Naive thymus-derived CD4-positive, alpha-beta T cell (primary cell): ENCODE measurements at regions not wholly inside any gene's neighbourhood (a gene's known extent, or its start where the extent isn't known, plus 50 kb on each side); places are given as distances from the start of the nearest gene placed in this dataset.

ENCODE experiments used
- ATAC-seq: fragments of 150-1000 bp; cut with Tn5 transposase; 2 replicates; pipeline ENCODE4 v1.10.0; 2021; ENCODE audit warnings: mild to moderate bottlenecking, moderate library complexity
- CTCF ChIA-PET: fragments of 350-600 bp; sonication (Branson Sonifier 250); formaldehyde crosslinking; loops from one replicate; lab custom pipeline; 2021; ENCODE audit warnings: antibody characterized with exemption; lab: Charles Lee
- POLR2A ChIA-PET: fragments of 350-600 bp; sonication (Branson Sonifier 250); formaldehyde crosslinking; loops from one replicate; lab custom pipeline; 2021; ENCODE audit warnings: antibody characterized with exemption, inconsistent platforms; lab: Charles Lee
- DNase-seq, 9 donors: peaks; one replicate each; pipeline versions ENCODE4 v3.0.0 to v3.0.0-alpha.2; 2020 to 2022; ENCODE audit warnings: mixed read lengths in 1 of 9
- H3K27ac ChIP-seq: one replicate; pipeline ENCODE4 v1.7.0; 2013; ENCODE audit warnings: mild to moderate bottlenecking, low read depth, low read length, moderate library complexity
- H3K27me3 ChIP-seq, 2 donors: one replicate each; pipeline ENCODE4 v1.7.0; 2013; ENCODE audit warnings: low read length in 2 of 2, mild to moderate bottlenecking in 2 of 2, moderate library complexity in 2 of 2; ENCODE audit not compliant: control insufficient read depth in 2 of 2, insufficient read depth in 2 of 2
- H3K36me3 ChIP-seq, 3 experiments: 1 replicate in 2 of 3; 2 replicates in 1 of 3; pipeline ENCODE4 v1.7.0; 2013; ENCODE audit warnings: low read length in 3 of 3, mild to moderate bottlenecking in 3 of 3, moderate library complexity in 1 of 3; ENCODE audit not compliant: insufficient read depth in 3 of 3, control insufficient read depth in 2 of 3
- H3K4me1 ChIP-seq, 2 donors: one replicate each; pipeline ENCODE4 v1.7.0; 2013; ENCODE audit warnings: low read length in 2 of 2, mild to moderate bottlenecking in 2 of 2, moderate library complexity in 1 of 2; ENCODE audit not compliant: control insufficient read depth in 2 of 2, insufficient read depth in 2 of 2
- H3K4me3 ChIP-seq: 2 replicates; pipeline ENCODE4 v1.7.0; 2013; ENCODE audit warnings: mild to moderate bottlenecking, low read length
- H3K9me3 ChIP-seq, 3 experiments: 1 replicate in 2 of 3; 2 replicates in 1 of 3; pipeline ENCODE4 v1.7.0; 2013; ENCODE audit warnings: low read length in 3 of 3; ENCODE audit not compliant: control insufficient read depth in 2 of 3
- H3K27ac Mint-ChIP-seq, 9 donors: one replicate each; pipeline ENCODE4 v1.8.0; 2020 to 2022; ENCODE audit warnings: mixed read lengths in 9 of 9, mild to moderate bottlenecking in 8 of 9, moderate library complexity in 5 of 9, inconsistent platforms in 2 of 9
- H3K27me3 Mint-ChIP-seq, 5 donors: one replicate each; pipeline ENCODE4 v1.8.0; 2021 to 2022; ENCODE audit warnings: mixed read lengths in 5 of 5, mild to moderate bottlenecking in 1 of 5
- H3K36me3 Mint-ChIP-seq, 5 donors: one replicate each; pipeline ENCODE4 v1.8.0; 2020 to 2022; ENCODE audit warnings: mixed read lengths in 5 of 5, mild to moderate bottlenecking in 3 of 5, inconsistent platforms in 1 of 5
- H3K4me1 Mint-ChIP-seq, 7 donors: one replicate each; pipeline ENCODE4 v1.8.0; 2020 to 2022; ENCODE audit warnings: mixed read lengths in 7 of 7, mild to moderate bottlenecking in 3 of 7, inconsistent platforms in 1 of 7
- H3K4me3 Mint-ChIP-seq, 10 donors: one replicate each; pipeline ENCODE4 v1.8.0; 2020 to 2022; ENCODE audit warnings: mild to moderate bottlenecking in 10 of 10, mixed read lengths in 10 of 10, moderate library complexity in 6 of 10, inconsistent platforms in 2 of 10
- H3K9me3 Mint-ChIP-seq, 11 donors: one replicate each; pipeline ENCODE4 v1.8.0; 2020 to 2022; ENCODE audit warnings: mixed read lengths in 11 of 11, mild to moderate bottlenecking in 4 of 11, inconsistent platforms in 1 of 11, moderate library complexity in 1 of 11
- intact Hi-C, 2 donors: fragments of 100-400 bp; cut with micrococcal nuclease; formaldehyde crosslinking; loops; one replicate each; pipeline ENCODE4 v1.15.1; 2023

- Histone ChIP-seq H3K4me3 (no peak overlapping the region), H3K4me1 (no peaks in the 10 kb centered on the region), H3K36me3 (no peaks in the 10 kb centered on the region), H3K9me3 (no peaks in the 10 kb centered on the region), H3K27me3 (no peaks in the 10 kb centered on the region), H3K27ac (no peak overlapping the region)
- peaks cover 0 to 22% (median 5%) of the 10 kb centered on the region in 11 donors for H3K9me3 Mint-ChIP-seq
- CTCF ChIA-PET, result no interaction called here
- H3K4me1 Mint-ChIP-seq, result no peaks in the 10 kb centered on the region
- DNase-seq (no peak), ATAC-seq (no peak)
- POLR2A ChIA-PET, result no interaction called here
- intact Hi-C loops, result no loop called here
- H3K27ac Mint-ChIP-seq, result no peak overlapping the region
- no peaks in the 10 kb centered on the region for H3K36me3 Mint-ChIP-seq
- H3K27me3 Mint-ChIP-seq, result no peaks in the 10 kb centered on the region
- H3K4me3 Mint-ChIP-seq, result no peak overlapping the region
These were observed 135.4 kb downstream of the HMX1 start for GRCh38 chr4:8736090-8736825.

DNA sequence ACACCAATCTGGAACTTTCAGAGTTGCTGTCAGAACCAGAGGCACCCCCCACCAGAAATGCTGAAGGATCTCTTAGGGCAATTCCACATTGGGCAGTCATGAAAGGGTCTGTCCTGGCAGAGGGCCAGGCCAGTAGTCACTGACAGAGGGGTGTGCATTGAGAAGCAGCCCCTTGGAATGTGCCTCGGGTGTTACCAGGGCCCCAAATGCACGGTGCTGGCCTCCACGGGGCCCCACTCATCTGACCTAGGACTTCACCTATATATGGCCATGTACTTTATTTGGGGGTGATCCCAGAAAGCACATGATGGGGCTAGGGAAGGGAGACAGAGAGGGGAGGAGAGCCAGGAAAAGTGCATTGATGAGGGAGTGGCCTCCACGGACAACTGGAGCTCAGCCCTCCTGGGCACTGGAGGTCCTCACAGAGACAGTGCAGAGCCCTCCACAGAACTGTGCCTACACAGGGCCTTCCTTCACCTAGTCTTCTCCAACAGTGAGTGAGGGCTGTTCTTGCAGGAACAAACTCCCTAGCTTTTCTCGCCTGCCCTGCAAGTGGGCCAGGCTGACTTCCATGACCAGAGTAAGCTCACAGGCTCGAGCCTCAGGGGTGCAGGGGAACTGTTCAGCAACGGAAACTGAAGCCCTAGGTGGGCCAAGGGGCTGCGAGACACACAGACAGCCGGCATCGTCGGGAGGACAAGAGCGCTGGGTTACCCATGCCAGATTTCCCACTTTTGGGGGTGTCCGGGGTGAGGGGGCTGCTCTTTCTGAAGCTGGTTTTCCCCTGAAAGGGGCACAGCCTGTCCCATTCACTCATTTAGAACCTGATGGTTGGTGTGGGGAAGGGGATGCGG, 136.2 kb downstream of the HMX1 start:
- no peak overlapping the region for H3K4me3 ChIP-seq
- H3K36me3 Mint-ChIP-seq, result no peaks in the 10 kb centered on the region
- DNase-seq, result no peak
- ChIA-PET POLR2A (no interaction called here), CTCF (no interaction called here)
- H3K27ac Mint-ChIP-seq, result no peak overlapping the region
- H3K4me1 ChIP-seq, result no peaks in the 10 kb centered on the region
- H3K9me3 Mint-ChIP-seq, result peaks cover 0 to 22% (median 5%) of the 10 kb centered on the region in 11 donors
- intact Hi-C loops, result no loop called here
- H3K27me3 Mint-ChIP-seq, result no peaks in the 10 kb centered on the region
- H3K27me3 ChIP-seq, result no peaks in the 10 kb centered on the region
- H3K4me1 Mint-ChIP-seq, result no peaks in the 10 kb centered on the region
- H3K27ac ChIP-seq, result no peak overlapping the region
- no peaks in the 10 kb centered on the region for H3K36me3 ChIP-seq
- H3K4me3 Mint-ChIP-seq, result no peak overlapping the region
- ATAC-seq, result no peak
- no peaks in the 10 kb centered on the region for H3K9me3 ChIP-seq

DNA sequence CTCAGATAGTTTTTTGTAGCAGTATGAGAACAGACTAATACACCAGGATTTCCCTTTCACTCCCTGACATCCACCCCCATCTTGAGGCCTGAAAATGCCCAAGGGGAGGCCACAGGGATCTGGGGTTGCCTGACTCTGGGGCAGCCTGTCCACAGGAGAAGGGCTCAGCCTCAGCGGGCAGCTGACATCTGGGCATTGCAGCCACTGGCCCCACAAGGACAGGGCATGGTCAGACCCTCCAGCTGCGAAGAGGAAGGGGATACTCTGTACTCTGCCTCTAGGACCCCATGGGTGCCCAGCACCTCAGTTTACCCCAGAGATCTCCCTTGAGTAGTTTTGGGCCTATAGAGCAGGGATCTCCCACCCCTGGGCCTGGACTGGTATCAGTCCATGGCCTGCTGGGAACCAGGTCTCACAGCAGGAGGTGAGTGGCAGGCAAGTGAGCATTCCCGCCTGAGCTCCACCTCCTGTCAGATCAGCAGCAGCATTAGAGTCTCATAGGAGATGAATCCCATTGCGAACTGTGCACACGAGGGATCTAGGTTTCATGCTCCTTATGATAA, 138.9 kb downstream of the HMX1 start:
- H3K36me3 Mint-ChIP-seq, result no peaks in the 10 kb centered on the region
- CTCF ChIA-PET, result no interaction called here
- H3K27ac ChIP-seq, result no peak overlapping the region
- POLR2A ChIA-PET, result no interaction called here
- H3K9me3 ChIP-seq, result no peaks in the 10 kb centered on the region
- no peak overlapping the region for H3K4me3 Mint-ChIP-seq
- no peaks in the 10 kb centered on the region for H3K4me1 ChIP-seq
- no peak for DNase-seq
- no peak overlapping the region for H3K27ac Mint-ChIP-seq
- no peak overlapping the region for H3K4me3 ChIP-seq
- peaks cover 0 to 22% (median 6%) of the 10 kb centered on the region in 11 donors for H3K9me3 Mint-ChIP-seq
- intact Hi-C loops, result no loop called here
- no peaks in the 10 kb centered on the region for H3K36me3 ChIP-seq
- H3K4me1 Mint-ChIP-seq, result no peaks in the 10 kb centered on the region
- H3K27me3 Mint-ChIP-seq, result peaks cover 0 to 4% (median 0%) of the 10 kb centered on the region in 5 donors
- no peak for ATAC-seq
- no peaks in the 10 kb centered on the region for H3K27me3 ChIP-seq

GRCh38 chr4:8732092-8732491, 139.5 kb downstream of the CPZ start:
- Histone ChIP-seq H3K36me3 (no peaks in the 10 kb centered on the region), H3K4me3 (no peak overlapping the region), H3K27ac (no peak overlapping the region), H3K27me3 (no peaks in the 10 kb centered on the region), H3K4me1 (no peaks in the 10 kb centered on the region), H3K9me3 (no peaks in the 10 kb centered on the region)
- H3K4me3 Mint-ChIP-seq, result no peak overlapping the region
- peaks cover 0 to 22% (median 6%) of the 10 kb centered on the region in 11 donors for H3K9me3 Mint-ChIP-seq
- H3K36me3 Mint-ChIP-seq, result no peaks in the 10 kb centered on the region
- H3K27me3 Mint-ChIP-seq, result peaks cover 0 to 8% (median 0%) of the 10 kb centered on the region in 5 donors
- H3K27ac Mint-ChIP-seq, result no peak overlapping the region
- no peak for DNase-seq
- intact Hi-C loops, result no loop called here
- CTCF ChIA-PET, result no interaction called here
- ATAC-seq, result no peak
- POLR2A ChIA-PET, result no interaction called here
- peaks cover 0 to 2% (median 0%) of the 10 kb centered on the region in 7 donors for H3K4me1 Mint-ChIP-seq

DNA sequence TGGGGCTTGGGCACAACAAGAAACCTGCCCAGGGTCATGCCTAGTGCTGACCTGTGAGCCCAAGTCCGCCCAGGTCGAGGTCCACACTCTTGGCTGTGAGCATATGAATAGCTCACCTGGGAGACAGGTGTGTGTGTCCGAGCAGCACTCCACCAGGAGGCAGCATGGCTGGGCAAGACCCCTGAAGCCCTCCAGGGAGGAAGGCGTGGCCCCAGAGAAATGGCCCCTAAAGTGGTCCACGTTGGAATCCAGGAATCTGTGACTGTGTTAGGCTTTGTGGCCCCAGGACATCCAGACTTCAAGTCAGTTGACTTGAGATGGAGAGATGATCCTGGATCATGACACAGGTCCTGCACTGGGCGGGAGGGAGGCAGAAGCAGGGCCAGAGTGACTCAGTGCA, 138.8 kb downstream of the CPZ start:
- no peak overlapping the region for H3K27ac ChIP-seq
- no peak overlapping the region for H3K4me3 Mint-ChIP-seq
- H3K4me1 Mint-ChIP-seq, result peaks cover 0 to 2% (median 0%) of the 10 kb centered on the region in 7 donors
- H3K27me3 ChIP-seq, result no peaks in the 10 kb centered on the region
- H3K4me3 ChIP-seq, result no peak overlapping the region
- H3K36me3 Mint-ChIP-seq, result no peaks in the 10 kb centered on the region
- H3K9me3 Mint-ChIP-seq, result peaks cover 0 to 22% (median 6%) of the 10 kb centered on the region in 11 donors
- H3K36me3 ChIP-seq, result no peaks in the 10 kb centered on the region
- peaks cover 0 to 12% (median 0%) of the 10 kb centered on the region in 5 donors for H3K27me3 Mint-ChIP-seq
- ChIA-PET CTCF (no interaction called here), POLR2A (no interaction called here)
- H3K27ac Mint-ChIP-seq, result no peak overlapping the region
- no peaks in the 10 kb centered on the region for H3K9me3 ChIP-seq
- ATAC-seq (no peak), DNase-seq (no peak)
- intact Hi-C loops, result no loop called here
- H3K4me1 ChIP-seq, result no peaks in the 10 kb centered on the region

DNA sequence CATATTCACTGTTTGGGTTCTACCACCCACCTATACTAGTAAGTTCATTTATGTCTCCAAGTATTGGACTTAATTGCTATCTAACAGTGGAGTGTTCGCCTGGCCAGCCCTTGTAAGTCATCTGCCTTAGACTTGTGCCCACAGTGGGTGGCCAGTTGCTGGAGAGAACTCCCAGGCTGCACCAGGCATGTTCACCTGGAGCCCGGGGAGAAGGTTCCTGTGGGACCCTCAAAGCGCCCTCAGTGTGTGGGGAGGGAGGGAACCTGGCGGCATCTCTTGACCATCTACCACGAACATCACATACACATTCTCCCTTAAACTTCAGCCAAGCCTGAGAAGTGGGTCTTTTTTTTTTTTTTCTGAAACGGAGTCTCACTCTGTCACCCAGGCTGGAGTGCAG, 138.1 kb downstream of the CPZ start:
- Mint-ChIP-seq H3K4me1 (peaks cover 0 to 2% (median 0%) of the 10 kb centered on the region in 7 donors), H3K27ac (no peak overlapping the region), H3K36me3 (no peaks in the 10 kb centered on the region), H3K9me3 (peaks cover 0 to 22% (median 6%) of the 10 kb centered on the region in 11 donors), H3K4me3 (no peak overlapping the region), H3K27me3 (peaks cover 0 to 12% (median 0%) of the 10 kb centered on the region in 5 donors)
- no peak for DNase-seq
- Histone ChIP-seq H3K9me3 (no peaks in the 10 kb centered on the region), H3K27me3 (no peaks in the 10 kb centered on the region), H3K4me3 (no peak overlapping the region), H3K36me3 (no peaks in the 10 kb centered on the region), H3K27ac (no peak overlapping the region), H3K4me1 (no peaks in the 10 kb centered on the region)
- no peak for ATAC-seq
- ChIA-PET POLR2A (no interaction called here), CTCF (no interaction called here)
- intact Hi-C loops, result no loop called here
